Muscle of leg (tissue), 3 donors: ENCODE measurements at regions not wholly inside any gene's neighbourhood (a gene's known extent, or its start where the extent isn't known, plus 50 kb on each side); places are given as distances from the start of the nearest gene placed in this dataset.

Experiments
- DNase-seq: peaks from one replicate; pipeline ENCODE4 v3.0.0; 2013
- H3K27ac ChIP-seq: one replicate; pipeline ENCODE4 v1.5.1; 2013; ENCODE audit warnings: mild to moderate bottlenecking, low read length, control low read depth
- H3K27me3 ChIP-seq: one replicate; pipeline ENCODE4 v1.6.1; 2013; ENCODE audit warnings: low read length; ENCODE audit not compliant: control insufficient read depth, insufficient read depth
- H3K36me3 ChIP-seq: one replicate; pipeline ENCODE4 v1.6.1; 2013; ENCODE audit warnings: low read length; ENCODE audit not compliant: control insufficient read depth, insufficient read depth
- H3K4me1 ChIP-seq: one replicate; pipeline ENCODE4 v1.6.1; 2013; ENCODE audit warnings: low read length; ENCODE audit not compliant: control insufficient read depth, insufficient read depth
- H3K4me3 ChIP-seq: one replicate; pipeline ENCODE4 v1.5.1; 2013; ENCODE audit warnings: low read length, control low read depth
- H3K9me3 ChIP-seq: replicated peaks from 2 replicates; pipeline ENCODE4 v1.6.1; 2013; ENCODE audit warnings: low read depth, low read length; ENCODE audit not compliant: control insufficient read depth
- WGBS: methylation state at CpG from one replicate; pipeline ENCODE4 v1.1.5; 2013; ENCODE audit warnings: missing lambda C conversion rate; ENCODE audit not compliant: insufficient coverage; 5-methylcytosine and 5-hydroxymethylcytosine counted together

GRCh38 chr1:99180343-99180808 lies 83.9 kb upstream of the PLPPR4 start:
- Histone ChIP-seq H3K9me3 (no peaks in the 10 kb centered on the region), H3K36me3 (no peaks in the 10 kb centered on the region), H3K27me3 (no peaks in the 10 kb centered on the region), H3K27ac (no peak overlapping the region), H3K4me3 (no peak overlapping the region), H3K4me1 (no peaks in the 10 kb centered on the region)
- WGBS = 0% methylated on average over 2 of the region's 3 CpGs
- DNase-seq = peak; percentile 92

- no CpG with 5 or more reads among the region's 2 CpGs for WGBS
- H3K36me3 ChIP-seq = no peaks in the 10 kb centered on the region
- no peak overlapping the region for H3K27ac ChIP-seq
- no peaks in the 10 kb centered on the region for H3K27me3 ChIP-seq
- no peak overlapping the region for H3K4me3 ChIP-seq
- H3K9me3 ChIP-seq = no peaks in the 10 kb centered on the region
- H3K4me1 ChIP-seq = no peaks in the 10 kb centered on the region
- DNase-seq = peak; percentile 83
Observed at GRCh38 chr1:99180915-99181314, 83.4 kb upstream of the PLPPR4 start.

DNA sequence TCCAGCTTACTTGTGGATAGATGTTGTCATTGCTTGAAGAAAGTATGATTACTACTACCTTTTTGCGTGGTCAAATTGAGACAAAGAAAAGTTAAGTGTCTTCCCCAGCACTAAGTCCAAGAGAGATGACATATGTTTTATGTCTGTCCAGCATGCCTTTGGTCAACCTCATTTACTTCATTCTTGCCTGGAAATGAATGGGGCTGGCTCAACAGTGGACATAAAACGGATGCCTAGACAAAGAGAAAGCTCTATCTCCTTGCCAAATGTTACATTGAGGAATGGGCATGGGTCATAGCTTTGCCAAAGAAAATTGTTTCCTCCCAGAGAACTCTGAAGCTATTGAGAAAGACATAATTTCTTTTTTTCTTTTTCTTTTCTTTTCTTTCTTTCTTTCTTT lies 82.4 kb upstream of the PLPPR4 start:
- no peaks in the 10 kb centered on the region for H3K36me3 ChIP-seq
- no peaks in the 10 kb centered on the region for H3K4me1 ChIP-seq
- H3K27ac ChIP-seq = no peak overlapping the region
- no peak for DNase-seq
- no CpG with 5 or more reads among the region's 2 CpGs for WGBS
- H3K9me3 ChIP-seq = no peaks in the 10 kb centered on the region
- H3K4me3 ChIP-seq = no peak overlapping the region
- H3K27me3 ChIP-seq = no peaks in the 10 kb centered on the region

GRCh38 chr1:99185196-99185595 lies 79.1 kb upstream of the PLPPR4 start:
- no peak for DNase-seq
- Histone ChIP-seq H3K4me3 (no peak overlapping the region), H3K4me1 (no peaks in the 10 kb centered on the region), H3K27ac (no peak overlapping the region), H3K27me3 (no peaks in the 10 kb centered on the region), H3K36me3 (no peaks in the 10 kb centered on the region), H3K9me3 (no peaks in the 10 kb centered on the region)
- WGBS = no CpG with 5 or more reads among the region's 3 CpGs

- Histone ChIP-seq H3K4me3 (no peak overlapping the region), H3K9me3 (no peaks in the 10 kb centered on the region), H3K4me1 (no peaks in the 10 kb centered on the region), H3K27me3 (no peaks in the 10 kb centered on the region), H3K27ac (no peak overlapping the region), H3K36me3 (no peaks in the 10 kb centered on the region)
- DNase-seq = no peak
- no CpG with 5 or more reads among the region's 2 CpGs for WGBS
Observed at GRCh38 chr1:99193431-99193830, 70.9 kb upstream of the PLPPR4 start.

- Histone ChIP-seq H3K27ac (no peak overlapping the region), H3K9me3 (no peaks in the 10 kb centered on the region), H3K36me3 (no peaks in the 10 kb centered on the region), H3K4me1 (no peaks in the 10 kb centered on the region), H3K4me3 (no peak overlapping the region), H3K27me3 (no peaks in the 10 kb centered on the region)
- no peak for DNase-seq
- WGBS = 80% methylated on average over 1 of the region's 1 CpG
Observed at GRCh38 chr1:99198393-99198792, 65.9 kb upstream of the PLPPR4 start.

- H3K9me3 ChIP-seq = no peaks in the 10 kb centered on the region
- H3K36me3 ChIP-seq = no peaks in the 10 kb centered on the region
- DNase-seq = no peak
- H3K4me1 ChIP-seq = no peaks in the 10 kb centered on the region
- no peak overlapping the region for H3K27ac ChIP-seq
- WGBS = no CpG with 5 or more reads among the region's 3 CpGs
- H3K4me3 ChIP-seq = no peak overlapping the region
- no peaks in the 10 kb centered on the region for H3K27me3 ChIP-seq
Observed at GRCh38 chr1:99207216-99207615, 57.1 kb upstream of the PLPPR4 start.
